Naive thymus-derived CD4-positive, alpha-beta T cell (primary cell): ENCODE measurements at regions not wholly inside any gene's neighbourhood (a gene's known extent, or its start where the extent isn't known, plus 50 kb on each side); places are given as distances from the start of the nearest gene placed in this dataset.
A peak's percentile ranks its signal among the peaks of the same experiment; 100 is the strongest.

Experiments
- ATAC-seq: fragments of 150-1000 bp; cut with Tn5 transposase; 2 replicates; pipeline ENCODE4 v1.10.0; 2021; ENCODE audit warnings: mild to moderate bottlenecking, moderate library complexity
- CTCF ChIA-PET: fragments of 350-600 bp; sonication (Branson Sonifier 250); formaldehyde crosslinking; loops from one replicate; lab custom pipeline; 2021; ENCODE audit warnings: antibody characterized with exemption; lab: Charles Lee
- POLR2A ChIA-PET: fragments of 350-600 bp; sonication (Branson Sonifier 250); formaldehyde crosslinking; loops from one replicate; lab custom pipeline; 2021; ENCODE audit warnings: antibody characterized with exemption, inconsistent platforms; lab: Charles Lee
- DNase-seq, 9 donors: peaks; one replicate each; pipeline versions ENCODE4 v3.0.0 to v3.0.0-alpha.2; 2020 to 2022; ENCODE audit warnings: mixed read lengths in 1 of 9
- H3K27ac ChIP-seq: one replicate; pipeline ENCODE4 v1.7.0; 2013; ENCODE audit warnings: mild to moderate bottlenecking, low read depth, low read length, moderate library complexity
- H3K27me3 ChIP-seq, 2 donors: one replicate each; pipeline ENCODE4 v1.7.0; 2013; ENCODE audit warnings: low read length in 2 of 2, mild to moderate bottlenecking in 2 of 2, moderate library complexity in 2 of 2; ENCODE audit not compliant: control insufficient read depth in 2 of 2, insufficient read depth in 2 of 2
- H3K36me3 ChIP-seq, 3 experiments: 1 replicate in 2 of 3; 2 replicates in 1 of 3; pipeline ENCODE4 v1.7.0; 2013; ENCODE audit warnings: low read length in 3 of 3, mild to moderate bottlenecking in 3 of 3, moderate library complexity in 1 of 3; ENCODE audit not compliant: insufficient read depth in 3 of 3, control insufficient read depth in 2 of 3
- H3K4me1 ChIP-seq, 2 donors: one replicate each; pipeline ENCODE4 v1.7.0; 2013; ENCODE audit warnings: low read length in 2 of 2, mild to moderate bottlenecking in 2 of 2, moderate library complexity in 1 of 2; ENCODE audit not compliant: control insufficient read depth in 2 of 2, insufficient read depth in 2 of 2
- H3K4me3 ChIP-seq: 2 replicates; pipeline ENCODE4 v1.7.0; 2013; ENCODE audit warnings: mild to moderate bottlenecking, low read length
- H3K9me3 ChIP-seq, 3 experiments: 1 replicate in 2 of 3; 2 replicates in 1 of 3; pipeline ENCODE4 v1.7.0; 2013; ENCODE audit warnings: low read length in 3 of 3; ENCODE audit not compliant: control insufficient read depth in 2 of 3
- H3K27ac Mint-ChIP-seq, 9 donors: one replicate each; pipeline ENCODE4 v1.8.0; 2020 to 2022; ENCODE audit warnings: mixed read lengths in 9 of 9, mild to moderate bottlenecking in 8 of 9, moderate library complexity in 5 of 9, inconsistent platforms in 2 of 9
- H3K27me3 Mint-ChIP-seq, 5 donors: one replicate each; pipeline ENCODE4 v1.8.0; 2021 to 2022; ENCODE audit warnings: mixed read lengths in 5 of 5, mild to moderate bottlenecking in 1 of 5
- H3K36me3 Mint-ChIP-seq, 5 donors: one replicate each; pipeline ENCODE4 v1.8.0; 2020 to 2022; ENCODE audit warnings: mixed read lengths in 5 of 5, mild to moderate bottlenecking in 3 of 5, inconsistent platforms in 1 of 5
- H3K4me1 Mint-ChIP-seq, 7 donors: one replicate each; pipeline ENCODE4 v1.8.0; 2020 to 2022; ENCODE audit warnings: mixed read lengths in 7 of 7, mild to moderate bottlenecking in 3 of 7, inconsistent platforms in 1 of 7
- H3K4me3 Mint-ChIP-seq, 10 donors: one replicate each; pipeline ENCODE4 v1.8.0; 2020 to 2022; ENCODE audit warnings: mild to moderate bottlenecking in 10 of 10, mixed read lengths in 10 of 10, moderate library complexity in 6 of 10, inconsistent platforms in 2 of 10
- H3K9me3 Mint-ChIP-seq, 11 donors: one replicate each; pipeline ENCODE4 v1.8.0; 2020 to 2022; ENCODE audit warnings: mixed read lengths in 11 of 11, mild to moderate bottlenecking in 4 of 11, inconsistent platforms in 1 of 11, moderate library complexity in 1 of 11
- intact Hi-C, 2 donors: fragments of 100-400 bp; cut with micrococcal nuclease; formaldehyde crosslinking; loops; one replicate each; pipeline ENCODE4 v1.15.1; 2023

- H3K4me1 Mint-ChIP-seq, result peaks cover 0 to 2% (median 0%) of the 10 kb centered on the region in 7 donors
- H3K36me3 Mint-ChIP-seq, result no peaks in the 10 kb centered on the region
- H3K27ac ChIP-seq, result no peak overlapping the region
- H3K27me3 Mint-ChIP-seq, result peaks cover 0 to 29% (median 16%) of the 10 kb centered on the region in 5 donors
- no peaks in the 10 kb centered on the region for H3K36me3 ChIP-seq
- no peaks in the 10 kb centered on the region for H3K27me3 ChIP-seq
- intact Hi-C loops, result no loop called here
- H3K27ac Mint-ChIP-seq, result no peak overlapping the region
- no peaks in the 10 kb centered on the region for H3K9me3 ChIP-seq
- H3K4me1 ChIP-seq, result no peaks in the 10 kb centered on the region
- H3K4me3 ChIP-seq, result no peak overlapping the region
- DNase-seq (no peak), ATAC-seq (no peak)
- CTCF ChIA-PET, result no interaction called here
- POLR2A ChIA-PET, result no interaction called here
- no peak overlapping the region for H3K4me3 Mint-ChIP-seq
- H3K9me3 Mint-ChIP-seq, result peaks cover 0 to 4% (median 0%) of the 10 kb centered on the region in 11 donors
Measured at GRCh38 chr15:96184297-96184696, 146.2 kb upstream of the NR2F2 start.

GRCh38 chr15:96186105-96186504, 144.4 kb upstream of the NR2F2 start:
- Histone ChIP-seq H3K36me3 (no peaks in the 10 kb centered on the region), H3K9me3 (no peaks in the 10 kb centered on the region), H3K4me1 (no peaks in the 10 kb centered on the region), H3K27me3 (no peaks in the 10 kb centered on the region), H3K4me3 (no peak overlapping the region), H3K27ac (no peak overlapping the region)
- ChIA-PET POLR2A (no interaction called here), CTCF (no interaction called here)
- peaks cover 0 to 24% (median 7%) of the 10 kb centered on the region in 5 donors for H3K27me3 Mint-ChIP-seq
- intact Hi-C loops, result no loop called here
- no peak overlapping the region for H3K4me3 Mint-ChIP-seq
- H3K36me3 Mint-ChIP-seq, result no peaks in the 10 kb centered on the region
- H3K27ac Mint-ChIP-seq, result no peak overlapping the region
- H3K9me3 Mint-ChIP-seq, result peaks cover 0 to 5% (median 0%) of the 10 kb centered on the region in 11 donors
- peaks cover 0 to 2% (median 0%) of the 10 kb centered on the region in 7 donors for H3K4me1 Mint-ChIP-seq
- ATAC-seq (no peak), DNase-seq (no peak)

GRCh38 chr15:96187341-96188305, 142.9 kb upstream of the NR2F2 start:
- H3K27me3 ChIP-seq, result no peaks in the 10 kb centered on the region
- H3K27ac Mint-ChIP-seq, result no peak overlapping the region
- CTCF ChIA-PET, result interaction anchor here (0.6 kb wide), 1 partner anchor 881 kb away, joined by 3 read pairs; no protein-coding TSS in a partner anchor
- POLR2A ChIA-PET, result no interaction called here
- no peak overlapping the region for H3K27ac ChIP-seq
- H3K4me1 ChIP-seq, result no peaks in the 10 kb centered on the region
- H3K9me3 Mint-ChIP-seq, result peaks cover 0 to 5% (median 0%) of the 10 kb centered on the region in 11 donors
- H3K36me3 Mint-ChIP-seq, result no peaks in the 10 kb centered on the region
- no peak overlapping the region for H3K4me3 Mint-ChIP-seq
- peaks cover 0 to 19% (median 4%) of the 10 kb centered on the region in 5 donors for H3K27me3 Mint-ChIP-seq
- DNase-seq (no peak), ATAC-seq (no peak)
- H3K9me3 ChIP-seq, result no peaks in the 10 kb centered on the region
- H3K4me3 ChIP-seq, result no peak overlapping the region
- H3K36me3 ChIP-seq, result no peaks in the 10 kb centered on the region
- H3K4me1 Mint-ChIP-seq, result peaks cover 0 to 2% (median 0%) of the 10 kb centered on the region in 7 donors
- intact Hi-C loops, result no loop called here

GRCh38 chr15:96197721-96198120, 132.8 kb upstream of the NR2F2 start:
- H3K27ac ChIP-seq, result no peak overlapping the region
- no peak for DNase-seq
- Mint-ChIP-seq H3K4me1 (peaks cover 0 to 1% (median 0%) of the 10 kb centered on the region in 7 donors), H3K4me3 (no peak overlapping the region), H3K27ac (no peak overlapping the region), H3K36me3 (peaks cover 0 to 13% (median 0%) of the 10 kb centered on the region in 5 donors), H3K27me3 (peaks cover 0 to 47% (median 37%) of the 10 kb centered on the region in 5 donors), H3K9me3 (peaks cover 0 to 22% (median 8%) of the 10 kb centered on the region in 11 donors)
- no peak overlapping the region for H3K4me3 ChIP-seq
- no peaks in the 10 kb centered on the region for H3K27me3 ChIP-seq
- CTCF ChIA-PET, result no interaction called here
- POLR2A ChIA-PET, result interaction anchor here (0.6 kb wide), 1 partner anchor 39 kb away, joined by 4 read pairs; no protein-coding TSS in a partner anchor
- H3K4me1 ChIP-seq, result no peaks in the 10 kb centered on the region
- intact Hi-C loops, result no loop called here
- no peak for ATAC-seq
- H3K36me3 ChIP-seq, result no peaks in the 10 kb centered on the region
- no peaks in the 10 kb centered on the region for H3K9me3 ChIP-seq

- Histone ChIP-seq H3K27me3 (no peaks in the 10 kb centered on the region), H3K27ac (no peak overlapping the region), H3K4me3 (no peak overlapping the region), H3K36me3 (no peaks in the 10 kb centered on the region), H3K4me1 (no peaks in the 10 kb centered on the region), H3K9me3 (no peaks in the 10 kb centered on the region)
- H3K4me1 Mint-ChIP-seq, result peaks cover 0 to 1% (median 0%) of the 10 kb centered on the region in 7 donors
- peaks cover 0 to 43% (median 37%) of the 10 kb centered on the region in 5 donors for H3K27me3 Mint-ChIP-seq
- no peak overlapping the region for H3K27ac Mint-ChIP-seq
- DNase-seq (no peak), ATAC-seq (no peak)
- ChIA-PET POLR2A (no interaction called here), CTCF (no interaction called here)
- H3K9me3 Mint-ChIP-seq, result peaks cover 0 to 27% (median 10%) of the 10 kb centered on the region in 11 donors
- intact Hi-C loops, result no loop called here
- H3K36me3 Mint-ChIP-seq, result peaks cover 0 to 8% (median 0%) of the 10 kb centered on the region in 5 donors
- no peak overlapping the region for H3K4me3 Mint-ChIP-seq
Measured at GRCh38 chr15:96199111-96199510, 131.4 kb upstream of the NR2F2 start.

- no peak overlapping the region for H3K4me3 Mint-ChIP-seq
- H3K36me3 ChIP-seq, result no peaks in the 10 kb centered on the region
- H3K27me3 Mint-ChIP-seq, result peaks cover 0 to 43% (median 36%) of the 10 kb centered on the region in 5 donors
- no peaks in the 10 kb centered on the region for H3K4me1 ChIP-seq
- ATAC-seq, result no peak
- H3K27ac Mint-ChIP-seq, result peak overlapping the region in 1 of 9 donors; percentile 57
- no peak overlapping the region for H3K27ac ChIP-seq
- H3K4me1 Mint-ChIP-seq, result peaks cover 0 to 3% (median 0%) of the 10 kb centered on the region in 7 donors
- H3K36me3 Mint-ChIP-seq, result peaks cover 0 to 8% (median 0%) of the 10 kb centered on the region in 5 donors
- CTCF ChIA-PET, result no interaction called here
- H3K9me3 Mint-ChIP-seq, result peaks cover 1 to 36% (median 10%) of the 10 kb centered on the region in 11 donors
- H3K9me3 ChIP-seq, result no peaks in the 10 kb centered on the region
- no peaks in the 10 kb centered on the region for H3K27me3 ChIP-seq
- no peak overlapping the region for H3K4me3 ChIP-seq
- intact Hi-C loops, result no loop called here
- POLR2A ChIA-PET, result no interaction called here
- no peak for DNase-seq
Measured at GRCh38 chr15:96200357-96200967, 130.0 kb upstream of the NR2F2 start.
